ENCODE measurements at regions not wholly inside any gene's neighbourhood (a gene's known extent, or its start where the extent isn't known, plus 50 kb on each side); places are given as distances from the start of the nearest gene placed in this dataset.
A peak's percentile ranks its signal among the peaks of the same experiment; 100 is the strongest.

DNA sequence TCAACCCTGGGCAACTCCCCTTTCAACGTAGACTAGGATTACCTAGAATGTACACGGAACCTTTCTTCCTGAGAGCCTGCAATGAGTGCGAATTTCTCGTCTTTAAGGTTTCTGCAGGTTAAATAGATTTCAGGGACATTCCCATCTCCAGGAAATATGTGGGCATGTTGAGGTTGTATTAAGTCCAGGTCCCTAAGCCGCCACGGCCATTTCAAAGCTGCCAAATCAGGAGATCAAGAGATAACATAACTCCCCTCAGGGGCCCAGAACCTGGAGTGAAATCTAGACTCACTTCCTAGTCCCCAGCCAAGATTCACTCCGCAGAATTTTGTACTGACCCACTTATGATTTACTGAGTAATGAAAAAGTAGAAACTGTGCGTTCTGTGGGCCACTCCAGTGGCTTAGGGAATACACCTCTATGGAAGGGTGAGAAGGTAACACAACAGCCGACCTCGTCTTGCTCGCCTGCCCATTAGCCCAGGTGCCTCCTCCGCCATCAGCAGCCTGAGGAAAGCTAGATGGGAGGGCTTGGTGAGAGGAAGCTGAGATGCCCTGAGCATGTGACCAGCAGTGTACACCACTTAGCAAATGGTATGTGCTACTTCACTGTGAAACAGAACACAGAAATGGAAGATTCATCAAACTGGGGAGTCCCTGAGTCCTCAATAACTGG is 98.5 kb upstream of the SOX1 start:
- DNase-seq (ENCODE audit: low spot score): peak; percentile 32

DNA sequence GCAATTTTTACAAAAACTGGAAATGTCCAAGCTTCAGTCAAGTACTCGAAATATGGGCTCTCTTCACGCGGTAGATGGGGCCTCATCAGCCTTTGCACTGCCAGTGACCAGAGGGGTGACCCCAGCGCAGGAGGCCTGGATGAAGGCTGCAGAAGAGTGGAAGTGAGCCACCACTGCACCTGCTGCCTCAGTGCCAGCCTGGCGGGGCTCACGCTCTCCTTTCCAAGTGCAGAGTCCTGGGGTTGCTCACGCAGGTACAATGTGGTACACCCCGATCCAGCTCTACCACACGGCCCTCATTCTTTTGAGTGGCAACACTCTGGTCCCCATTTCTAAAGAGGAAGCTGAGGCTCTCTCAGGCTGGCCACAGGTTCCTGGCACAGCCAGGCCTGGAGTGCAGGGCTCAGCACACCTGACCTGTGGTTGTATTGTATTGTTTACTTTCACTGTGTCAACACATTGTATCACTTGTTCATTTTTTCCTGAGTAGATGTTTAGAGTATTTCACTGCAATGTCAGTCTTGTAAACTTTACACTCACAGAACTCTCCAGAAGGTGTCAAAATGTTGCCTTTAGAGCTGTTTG is 97.3 kb upstream of the SOX1 start:
- no peak for DNase-seq (ENCODE audit: low spot score)

DNA sequence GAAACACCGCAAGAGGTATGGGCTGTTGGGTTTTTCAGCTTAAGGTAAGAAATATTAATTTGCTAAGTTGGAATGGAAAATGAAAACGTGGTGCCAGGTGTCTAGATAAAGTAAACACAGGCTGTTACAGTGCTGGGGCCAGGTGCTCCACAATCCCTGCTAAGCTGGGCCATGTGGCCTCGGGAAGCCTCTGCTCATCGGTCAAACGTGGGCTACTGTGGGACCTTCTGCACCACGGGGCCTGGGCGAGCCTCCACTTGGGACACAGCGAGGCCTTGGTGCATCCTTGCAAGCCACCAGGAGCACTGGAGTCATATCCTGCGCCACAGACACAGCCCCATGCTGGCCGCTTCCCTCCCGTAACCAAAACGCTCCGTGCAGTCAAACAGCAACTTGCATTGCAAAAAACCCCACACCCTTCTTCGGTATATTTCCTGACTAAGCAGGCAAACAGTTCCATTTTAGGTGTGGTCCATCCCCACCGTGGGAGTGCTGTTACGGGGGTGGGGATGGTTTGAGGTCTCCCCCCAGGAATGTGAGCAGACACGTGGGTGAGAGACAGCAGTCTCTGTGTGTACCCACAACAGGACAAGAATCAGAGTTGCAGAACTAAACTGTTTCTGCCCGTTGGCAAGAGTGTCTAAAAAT is 96.3 kb upstream of the SOX1 start:
- peak; percentile 28 for DNase-seq (ENCODE audit: low spot score)

DNA sequence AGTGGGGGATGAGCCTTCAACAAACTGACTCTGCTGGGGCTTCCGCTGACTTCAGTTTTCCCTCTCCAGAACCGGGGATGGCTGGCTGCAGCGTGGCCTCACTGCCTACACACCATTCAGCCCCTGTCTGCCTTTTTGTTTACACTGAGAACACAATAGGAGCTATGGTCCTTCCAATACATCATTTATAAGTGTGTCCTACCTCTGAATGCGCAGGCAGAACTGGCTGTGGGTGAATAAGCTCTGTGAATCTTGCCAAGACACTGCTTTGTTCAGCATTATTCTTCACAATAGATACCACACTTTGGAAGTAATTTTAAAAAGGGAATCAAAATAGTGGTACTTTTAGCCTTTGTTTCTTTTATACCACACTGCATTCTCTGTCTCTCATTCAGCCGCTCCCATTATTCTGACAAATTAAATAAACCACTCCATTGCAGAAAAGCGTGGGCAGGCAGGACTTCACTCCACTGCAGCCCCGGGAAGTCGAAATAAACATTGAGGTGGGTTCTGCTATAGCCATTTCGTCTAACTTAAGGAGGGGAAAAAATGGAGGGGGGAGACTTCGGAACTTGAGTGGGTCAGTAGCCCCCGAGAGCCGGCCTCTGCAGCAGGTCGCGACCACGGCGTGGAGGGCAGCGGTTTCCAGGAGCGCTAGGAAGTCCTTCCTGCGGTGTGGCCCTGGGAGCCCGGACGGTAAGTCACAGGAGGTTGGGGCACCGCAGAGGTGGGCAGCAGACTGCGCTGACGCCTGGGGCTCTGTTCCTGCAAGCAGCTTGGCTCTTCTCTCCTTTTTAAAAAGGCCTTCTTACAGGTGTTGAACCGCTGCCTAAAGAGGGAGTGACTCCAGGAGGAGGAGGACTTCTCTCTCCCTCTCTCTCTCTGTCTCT is 94.8 kb upstream of the SOX1 start:
- DNase-seq (ENCODE audit: low spot score): no peak

DNA sequence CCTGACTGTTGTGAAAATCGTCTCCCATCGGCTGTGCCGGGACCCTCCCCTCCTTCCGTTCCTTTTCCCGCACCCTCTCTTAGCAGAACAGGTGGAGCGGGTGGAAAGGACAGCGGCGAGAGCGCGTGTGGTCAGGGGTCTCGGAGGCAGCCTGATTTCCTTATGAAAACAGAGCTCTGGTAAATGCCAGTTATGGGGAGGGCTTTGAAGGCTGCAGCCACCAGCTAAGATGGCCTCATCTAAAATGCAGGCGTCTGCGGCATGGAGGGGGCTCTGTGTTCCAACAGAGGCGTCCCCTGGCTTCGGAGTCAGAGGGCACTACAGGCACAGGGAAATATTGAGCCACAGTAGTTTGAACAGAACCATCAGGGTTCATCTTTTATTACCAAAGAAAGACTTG is 93.8 kb upstream of the SOX1 start:
- no peak for DNase-seq (ENCODE audit: low spot score)

DNA sequence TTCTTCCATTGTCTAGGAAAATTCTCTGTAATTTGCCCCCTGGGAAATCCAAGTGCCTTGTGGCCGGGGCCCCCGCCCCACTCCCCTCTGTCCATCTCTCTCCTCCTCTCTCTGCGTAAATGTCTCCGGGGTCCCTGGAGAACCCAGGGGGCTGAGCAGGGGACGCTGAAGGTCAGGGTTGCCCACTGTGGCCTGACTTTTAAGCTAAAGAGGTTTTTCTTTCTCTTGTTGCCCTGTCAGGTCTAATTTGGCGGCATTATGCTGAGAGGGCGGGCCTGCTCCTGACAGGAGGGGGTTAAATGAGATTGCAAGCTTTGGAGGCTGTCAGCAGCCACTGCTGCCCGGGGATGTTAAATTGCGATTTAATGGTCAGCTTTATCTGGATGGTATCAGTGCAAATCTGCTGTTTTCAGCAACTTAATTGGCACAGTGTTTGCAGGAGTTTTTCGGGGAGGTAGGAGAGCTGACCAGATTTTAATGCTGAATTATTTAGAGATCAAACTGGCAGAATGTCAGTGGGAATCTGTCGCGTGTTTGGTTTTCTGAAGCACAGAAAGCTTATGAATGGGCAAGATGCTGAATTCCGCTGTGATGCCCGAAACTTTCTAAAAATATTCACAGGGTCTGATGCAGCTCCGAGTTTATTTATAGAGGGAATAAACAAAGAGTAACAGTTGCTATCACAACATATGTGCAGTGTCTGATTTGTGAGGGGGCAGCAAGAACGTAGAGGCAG is 93.2 kb upstream of the SOX1 start:
- no peak for DNase-seq (ENCODE audit: low spot score)

DNA sequence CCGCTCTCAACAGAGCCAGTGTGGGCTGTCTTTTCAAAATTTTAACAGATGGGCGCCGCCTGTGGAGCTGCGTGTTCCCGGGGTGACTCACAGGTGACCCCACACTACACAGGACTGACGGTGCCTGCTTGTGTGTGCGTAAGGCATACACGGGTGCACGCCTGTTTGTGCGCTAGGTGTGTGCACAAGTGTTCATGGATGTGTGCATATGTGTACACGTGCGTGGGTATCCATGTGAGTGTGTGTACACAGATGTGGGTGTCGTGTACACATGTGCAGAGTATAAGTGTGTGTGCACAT is 92.7 kb upstream of the SOX1 start:
- DNase-seq (ENCODE audit: low spot score): no peak

DNA sequence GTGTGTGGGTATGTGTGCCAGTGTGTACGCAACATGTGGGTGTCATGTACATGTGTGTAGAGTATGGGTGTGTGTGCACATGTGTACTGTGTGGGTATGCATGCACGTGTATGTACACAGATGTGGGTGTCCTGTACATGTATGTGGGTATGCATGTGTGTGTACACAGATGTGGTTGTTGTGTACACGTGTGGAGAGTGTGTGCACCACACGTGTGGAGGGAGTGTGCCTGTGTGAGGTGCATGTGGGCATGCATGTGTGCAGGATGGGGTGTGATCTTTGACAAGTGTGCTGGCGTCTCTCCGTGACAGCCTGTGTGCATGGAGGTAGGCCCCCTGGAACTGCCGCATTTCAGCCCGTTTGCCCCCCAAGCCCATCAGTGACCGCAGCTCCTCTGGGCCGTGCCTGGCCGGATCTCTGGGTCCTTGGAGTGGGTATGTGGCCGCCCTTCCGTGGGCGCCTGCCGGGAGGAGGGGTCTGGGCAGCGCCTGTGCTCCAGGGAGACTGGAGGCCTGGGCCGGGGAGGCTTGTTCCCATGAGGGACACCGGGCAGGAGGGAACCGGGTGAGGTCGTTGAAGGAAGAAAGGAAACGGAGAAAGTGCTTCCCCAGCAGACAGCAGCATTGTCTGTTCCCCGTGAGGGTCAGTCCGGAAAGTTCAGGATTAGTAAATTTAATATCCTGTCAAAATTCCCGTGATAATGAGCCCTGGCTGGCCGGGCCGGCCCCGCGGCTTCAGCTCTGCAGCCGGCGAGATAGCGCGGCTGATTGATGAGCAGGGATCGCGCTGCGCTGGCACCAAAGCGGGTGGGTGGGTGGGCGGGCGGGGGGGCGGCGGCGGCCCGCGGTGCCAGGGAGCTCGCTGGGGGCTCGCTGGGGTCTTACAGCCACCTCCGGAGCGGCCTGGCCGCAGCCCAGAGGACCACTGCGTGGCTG is 91.1 kb upstream of the SOX1 start:
- DNase-seq (ENCODE audit: low spot score): no peak

DNA sequence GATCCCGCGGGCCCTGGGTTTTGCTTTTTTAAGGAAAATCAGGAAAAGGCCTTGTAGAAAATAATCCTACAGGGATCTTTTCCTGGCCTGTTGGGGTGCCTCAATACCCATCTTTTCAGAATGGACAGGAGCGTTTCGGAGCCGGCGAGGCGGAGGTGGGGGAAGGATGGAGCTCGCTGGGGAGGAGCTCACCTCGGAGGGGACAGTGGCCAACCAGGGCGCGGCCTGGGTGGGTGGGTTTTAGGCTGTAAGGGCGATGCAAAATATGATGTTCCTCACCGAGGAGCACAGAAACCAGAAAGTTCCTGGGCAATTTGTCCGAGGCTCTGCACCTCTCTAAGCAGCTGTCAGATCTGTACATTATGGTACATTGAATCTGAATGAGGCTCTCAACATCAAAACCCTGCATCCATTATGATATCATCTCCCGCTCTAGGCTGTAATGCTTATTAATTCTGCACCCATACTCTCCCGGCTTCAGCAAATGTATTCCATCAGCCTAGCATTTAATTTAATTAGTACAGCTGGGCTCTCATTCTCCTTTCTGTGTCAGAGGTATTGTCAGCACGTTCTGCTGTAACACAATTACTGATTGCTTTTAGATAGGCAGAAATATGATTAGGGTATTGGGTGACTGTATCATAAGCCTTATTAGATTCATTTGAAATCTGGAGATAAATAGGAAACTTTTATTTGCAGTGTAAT is 90.3 kb upstream of the SOX1 start:
- no peak for DNase-seq (ENCODE audit: low spot score)

DNA sequence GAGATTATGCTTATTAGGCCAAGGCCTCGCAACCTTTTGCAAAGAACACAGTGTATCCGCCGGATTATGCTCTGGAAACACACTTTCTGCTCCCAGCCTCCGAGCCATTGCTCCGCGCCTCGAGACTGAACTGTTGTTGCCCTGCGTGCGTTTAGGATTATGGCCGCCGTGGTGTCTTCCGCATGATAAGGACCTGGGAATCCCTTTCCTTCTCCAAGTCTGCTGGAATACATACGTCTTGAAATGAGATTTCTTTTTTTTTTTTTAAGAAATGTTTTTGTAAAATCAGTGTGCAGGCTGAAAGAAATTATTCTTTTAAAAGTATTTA is 89.8 kb upstream of the SOX1 start:
- DNase-seq (ENCODE audit: low spot score): no peak

DNA sequence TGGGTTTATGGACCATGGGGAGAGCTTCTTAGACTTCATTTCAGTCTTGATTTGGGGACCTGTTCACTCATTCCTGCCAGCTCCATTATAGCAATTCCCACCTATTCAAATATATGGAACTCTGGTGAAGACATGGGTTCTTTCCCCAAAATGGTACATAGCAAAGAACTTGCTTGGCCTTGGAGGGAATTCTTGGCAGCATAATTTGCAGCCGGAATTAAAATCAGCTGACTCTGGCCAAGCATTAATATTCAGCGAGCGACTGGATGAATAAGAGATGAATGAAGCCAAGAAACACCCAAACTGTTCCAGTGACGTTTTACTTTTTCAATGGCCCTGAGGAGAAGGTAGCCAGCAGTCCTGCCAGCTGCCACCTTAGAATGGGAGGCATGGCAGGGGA is 88.4 kb upstream of the SOX1 start:
- DNase-seq (ENCODE audit: low spot score): no peak

DNA sequence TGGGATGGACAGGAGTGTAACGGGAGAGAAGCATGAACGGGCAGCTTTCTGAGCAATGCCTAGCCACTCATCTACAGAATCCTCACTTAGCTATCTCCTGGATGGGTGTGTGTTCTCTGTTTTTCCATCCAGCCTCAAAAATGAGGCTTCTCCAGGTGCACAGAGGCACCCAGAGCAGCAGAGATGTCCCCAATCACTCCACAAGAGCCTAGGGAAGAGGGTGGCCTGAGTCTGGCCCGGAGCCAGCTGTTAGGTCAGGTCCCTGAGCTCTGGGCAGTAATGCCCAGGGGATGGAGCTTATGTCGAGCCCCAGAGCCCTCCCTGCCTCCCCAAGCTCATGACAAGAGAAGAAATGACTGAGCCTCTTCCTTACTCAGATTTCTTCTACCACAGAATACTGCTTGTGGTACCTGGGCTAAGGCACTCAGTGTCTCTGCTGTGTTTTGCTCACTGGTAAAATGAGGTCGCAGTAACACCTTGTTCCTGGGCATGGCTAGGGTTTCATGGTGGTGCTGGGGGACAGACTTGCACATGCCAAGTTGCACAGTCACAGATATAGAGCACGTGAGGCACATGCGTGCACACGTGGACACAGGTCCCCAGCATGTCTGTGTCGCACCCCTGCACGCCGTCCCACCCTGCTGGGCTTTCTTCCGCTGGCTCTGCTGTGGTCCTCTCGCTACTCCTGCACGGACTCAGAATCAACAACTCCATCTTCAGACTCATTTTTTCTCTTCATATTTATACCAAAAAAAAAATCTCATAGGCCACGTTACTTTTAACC is 86.6 kb upstream of the SOX1 start:
- no peak for DNase-seq (ENCODE audit: low spot score)

DNA sequence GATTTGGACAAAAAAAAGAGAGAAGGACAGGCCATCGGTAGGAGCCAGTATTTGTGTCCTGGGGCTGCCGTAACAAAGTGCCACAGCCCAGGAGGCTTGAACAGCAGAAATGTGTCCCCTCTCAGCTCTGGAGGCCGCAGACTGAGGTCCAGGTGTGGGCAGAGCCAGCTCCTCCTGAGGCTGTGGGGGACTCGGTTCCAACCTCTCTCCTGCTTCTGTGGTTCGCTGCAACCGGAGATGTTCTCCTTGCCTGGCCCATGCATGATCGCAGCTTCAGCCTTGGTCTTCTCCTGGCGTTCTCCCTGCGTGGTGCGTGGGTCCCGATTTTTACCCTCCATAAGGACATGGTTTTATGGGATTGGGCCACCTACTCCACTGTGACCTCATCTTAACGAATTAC is 85.9 kb upstream of the SOX1 start:
- no peak for DNase-seq (ENCODE audit: low spot score)

DNA sequence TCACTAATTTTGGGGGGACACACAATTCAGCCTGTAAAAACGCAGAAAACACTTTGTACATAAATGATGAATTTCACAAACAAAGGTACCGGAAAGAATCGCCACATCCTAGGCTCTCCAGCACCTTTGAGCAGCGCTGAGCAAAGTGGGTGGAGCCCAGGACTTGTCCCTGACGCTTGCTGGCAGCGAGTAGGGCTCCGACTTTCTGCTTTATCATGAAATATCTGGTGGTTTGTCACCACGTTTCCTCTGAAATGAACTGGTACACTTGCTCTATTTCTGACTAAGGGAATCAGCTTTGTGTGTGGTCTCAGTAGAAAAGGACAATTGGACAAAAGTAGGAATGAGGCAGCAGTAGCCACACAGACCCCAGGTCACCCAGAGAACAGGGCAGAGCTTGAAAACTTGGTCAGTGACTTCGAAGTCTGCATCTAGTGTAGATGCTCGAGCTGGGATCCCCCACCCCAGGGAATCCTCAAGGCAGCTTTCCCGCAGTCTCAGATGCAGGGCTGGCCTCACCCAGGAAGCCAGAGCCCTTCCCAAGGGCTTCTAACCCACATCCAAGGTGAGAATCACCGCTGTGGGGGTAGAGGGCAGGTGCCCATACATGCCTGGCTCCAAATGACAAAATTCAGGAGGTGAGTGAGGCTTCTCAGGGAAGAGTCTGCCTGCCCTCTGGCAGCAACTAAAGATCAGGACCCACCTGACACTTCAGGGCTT is 85.3 kb upstream of the SOX1 start:
- DNase-seq (ENCODE audit: low spot score): no peak

DNA sequence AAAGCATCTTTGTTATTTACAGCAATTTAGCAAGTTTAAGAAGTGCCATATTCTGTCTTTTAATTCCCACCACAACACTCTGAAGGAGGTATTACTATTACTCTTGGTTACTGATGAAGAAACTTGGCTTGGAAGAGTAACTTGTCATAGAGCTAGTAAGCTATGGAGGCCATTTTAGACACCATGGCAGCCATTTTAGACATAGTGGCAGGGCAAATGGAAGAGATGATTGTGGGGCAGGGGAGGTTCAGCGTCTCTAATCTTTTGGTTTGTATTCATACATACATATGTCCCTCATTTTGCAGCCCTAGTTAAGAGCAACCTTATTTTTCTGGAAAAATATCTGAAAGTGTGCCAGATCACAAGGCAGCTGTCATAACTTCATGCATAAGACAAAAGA is 82.6 kb upstream of the SOX1 start:
- DNase-seq (ENCODE audit: low spot score): no peak

DNA sequence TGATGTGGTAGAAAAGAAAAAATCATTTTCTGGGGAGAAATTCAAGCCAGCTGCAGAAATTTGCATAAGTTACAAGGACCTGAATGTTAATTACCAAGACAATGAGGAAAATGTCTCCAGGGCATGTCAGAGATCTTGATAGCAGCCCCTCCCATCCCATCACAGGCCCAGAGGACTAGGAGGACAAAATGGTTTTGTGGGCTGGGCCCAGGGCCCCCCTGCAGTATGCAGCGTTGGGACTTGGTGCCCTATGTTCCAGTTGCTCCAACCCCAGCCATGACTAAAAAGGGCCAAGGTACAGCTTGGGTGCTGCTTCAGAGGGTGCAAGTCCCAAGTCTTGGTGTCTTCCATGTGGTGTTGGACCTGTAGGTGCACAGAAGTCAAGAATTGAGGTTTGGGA is 76.6 kb upstream of the SOX1 start:
- DNase-seq (ENCODE audit: low spot score): no peak

DNA sequence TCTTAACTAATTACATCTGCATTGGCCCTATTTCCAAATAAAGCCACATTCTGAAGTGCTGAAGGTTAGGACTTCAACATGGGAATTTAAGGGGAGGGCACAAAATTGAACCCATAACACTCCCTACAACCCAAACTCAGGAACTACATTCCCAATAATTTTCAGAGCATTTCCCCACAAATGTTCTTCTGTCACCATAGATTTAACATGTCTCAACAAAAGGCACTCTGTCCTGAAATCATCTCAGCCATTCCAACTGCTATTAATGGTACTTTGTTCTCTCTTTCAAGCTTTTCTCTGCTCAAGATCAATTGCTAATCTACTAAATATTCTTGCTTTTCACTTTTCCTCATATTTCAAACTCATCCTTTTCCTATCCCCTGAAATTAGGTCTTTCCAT is 74.0 kb upstream of the SOX1 start:
- DNase-seq (ENCODE audit: low spot score): no peak

DNA sequence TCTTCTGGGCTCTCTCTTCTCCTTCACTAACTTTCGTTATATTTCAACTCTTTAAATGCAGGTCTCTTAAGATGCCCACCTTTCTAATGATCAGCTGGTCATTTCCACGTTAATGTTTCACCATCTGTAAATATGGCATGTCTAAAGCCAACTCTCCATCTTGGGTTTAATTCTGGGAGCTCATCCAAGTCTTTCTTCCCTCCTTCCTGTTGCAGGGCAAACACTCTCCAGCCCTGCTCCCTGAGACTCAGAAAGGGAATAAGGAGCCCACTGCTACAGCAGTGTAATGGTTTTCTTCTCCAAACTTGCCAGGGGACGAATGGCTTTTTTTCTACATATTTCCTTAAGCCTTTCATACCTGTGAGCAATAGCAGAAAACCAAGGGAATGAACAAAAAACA is 73.3 kb upstream of the SOX1 start:
- DNase-seq (ENCODE audit: low spot score): no peak

DNA sequence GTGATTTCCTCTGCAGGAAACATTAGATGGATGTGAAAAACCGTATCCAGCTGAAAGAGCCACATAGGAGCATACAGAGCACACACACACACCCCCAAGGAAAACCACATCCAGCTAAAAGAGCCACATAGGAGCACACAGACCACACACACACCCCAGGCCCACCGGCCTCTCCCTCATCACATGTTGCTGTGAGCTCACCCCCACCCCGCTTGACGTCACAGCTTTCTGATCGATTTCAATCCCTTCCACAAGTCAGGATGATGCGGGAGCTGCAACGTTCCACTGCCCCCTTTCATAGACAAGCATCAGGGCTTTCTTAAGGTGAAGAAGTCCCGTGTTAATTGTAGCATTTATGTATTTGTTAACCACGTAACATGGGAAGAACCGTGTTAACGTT is 72.4 kb upstream of the SOX1 start:
- DNase-seq (ENCODE audit: low spot score): no peak

All from ecto neural progenitor cell (in vitro differentiated cells).